ENCODE measurements at regions not wholly inside any gene's neighbourhood (a gene's known extent, or its start where the extent isn't known, plus 50 kb on each side); places are given as distances from the start of the nearest gene placed in this dataset.

DNA sequence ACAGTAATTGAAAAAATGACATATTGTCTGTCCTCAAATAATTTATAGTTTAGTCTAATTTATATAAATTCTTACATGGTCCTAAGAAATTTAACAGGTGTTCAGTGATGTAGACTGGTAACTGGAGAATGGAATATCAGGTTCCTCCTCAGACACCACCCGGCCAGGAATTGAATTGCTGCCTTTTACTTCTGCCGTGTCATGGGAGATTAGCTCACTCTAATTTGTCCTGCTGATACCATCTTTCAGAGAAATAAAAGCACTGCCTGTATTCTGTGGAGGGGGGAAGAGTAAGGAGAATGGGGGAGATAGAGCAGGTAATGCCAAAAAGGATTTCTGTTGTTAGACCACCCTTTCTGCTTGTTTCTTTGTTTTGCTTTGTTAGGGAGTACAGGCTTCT lies 125.2 kb upstream of the KLHL4 start:
- ChIA-PET CTCF (no interaction called here), POLR2A (no interaction called here)
- TF ChIP-seq, protein P1, sequence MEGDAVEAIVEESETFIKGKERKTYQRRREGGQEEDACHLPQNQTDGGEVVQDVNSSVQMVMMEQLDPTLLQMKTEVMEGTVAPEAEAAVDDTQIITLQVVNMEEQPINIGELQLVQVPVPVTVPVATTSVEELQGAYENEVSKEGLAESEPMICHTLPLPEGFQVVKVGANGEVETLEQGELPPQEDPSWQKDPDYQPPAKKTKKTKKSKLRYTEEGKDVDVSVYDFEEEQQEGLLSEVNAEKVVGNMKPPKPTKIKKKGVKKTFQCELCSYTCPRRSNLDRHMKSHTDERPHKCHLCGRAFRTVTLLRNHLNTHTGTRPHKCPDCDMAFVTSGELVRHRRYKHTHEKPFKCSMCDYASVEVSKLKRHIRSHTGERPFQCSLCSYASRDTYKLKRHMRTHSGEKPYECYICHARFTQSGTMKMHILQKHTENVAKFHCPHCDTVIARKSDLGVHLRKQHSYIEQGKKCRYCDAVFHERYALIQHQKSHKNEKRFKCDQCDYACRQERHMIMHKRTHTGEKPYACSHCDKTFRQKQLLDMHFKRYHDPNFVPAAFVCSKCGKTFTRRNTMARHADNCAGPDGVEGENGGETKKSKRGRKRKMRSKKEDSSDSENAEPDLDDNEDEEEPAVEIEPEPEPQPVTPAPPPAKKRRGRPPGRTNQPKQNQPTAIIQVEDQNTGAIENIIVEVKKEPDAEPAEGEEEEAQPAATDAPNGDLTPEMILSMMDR (IDR thresholded peaks at IDR 0.05; ENCODE audit: control extremely low read depth, extremely low read depth, low read depth, missing control alignments), result no peak
- no peak for DNase-seq (ENCODE audit: extremely low spot score)

DNA sequence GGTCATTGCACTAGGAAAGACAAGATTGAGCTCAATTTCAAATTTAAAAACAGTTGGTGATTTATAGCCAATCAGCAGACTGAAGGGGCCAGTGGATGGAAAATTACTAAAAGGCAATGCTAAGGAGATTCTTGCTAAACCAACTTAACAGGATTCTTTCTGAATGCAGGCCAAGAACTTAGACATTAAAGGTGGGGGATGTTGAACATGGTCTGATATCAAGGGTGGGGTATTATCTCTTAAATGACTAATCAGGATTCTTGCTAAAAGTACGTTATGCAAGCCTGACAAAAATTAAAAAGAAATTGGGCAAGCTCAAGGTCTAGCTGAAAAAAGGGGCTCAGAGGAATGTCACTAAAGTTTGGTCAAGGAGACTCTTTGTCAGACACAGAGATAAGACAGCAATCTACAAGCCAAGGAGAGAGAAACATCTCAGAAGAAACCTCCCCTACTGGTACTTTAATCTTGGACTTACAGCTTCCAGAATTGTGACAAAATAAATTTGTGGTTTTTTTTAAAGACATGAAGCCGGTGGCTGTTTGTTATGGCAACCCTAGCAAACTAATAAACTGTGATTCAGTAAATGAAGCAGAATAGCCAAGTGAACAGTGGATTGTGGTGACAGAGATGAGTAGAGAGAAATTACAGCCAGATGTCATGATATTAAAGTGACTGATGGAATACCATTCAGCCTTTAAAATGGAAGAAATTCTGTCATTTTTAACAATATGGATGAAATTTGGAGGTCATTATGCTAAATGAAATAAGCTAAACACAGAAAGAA lies 120.3 kb upstream of the KLHL4 start:
- CTCF ChIA-PET, result no interaction called here
- POLR2A ChIA-PET, result no interaction called here
- DNase-seq (ENCODE audit: extremely low spot score), result no peak

DNA sequence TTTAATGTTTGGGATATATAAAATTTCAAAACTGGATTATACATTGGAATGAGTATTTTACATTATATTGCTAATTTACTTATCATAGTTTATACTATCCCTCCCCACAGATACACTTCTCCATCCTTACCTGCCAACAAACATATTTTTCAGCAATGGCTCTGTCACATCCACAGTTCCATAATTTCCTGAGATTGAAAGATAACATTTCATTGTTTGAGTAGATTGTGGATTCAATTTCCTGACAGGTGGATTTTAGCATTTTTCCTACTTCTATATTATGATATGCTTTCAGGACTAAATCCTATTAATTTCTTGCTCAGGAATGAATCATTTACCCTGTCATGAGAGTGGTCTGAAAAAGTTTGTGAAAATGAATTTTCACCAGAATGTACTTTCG lies 115.3 kb upstream of the KLHL4 start:
- DNase-seq (ENCODE audit: extremely low spot score), result no peak
- ChIA-PET POLR2A (no interaction called here), CTCF (no interaction called here)
- TF ChIP-seq, protein P1 (IDR thresholded peaks at IDR 0.05; ENCODE audit: control extremely low read depth, extremely low read depth, low read depth, missing control alignments), result no peak

More for the DNA sequence above, 120.3 kb upstream of the KLHL4 start:
- TF ChIP-seq, protein P1 (IDR thresholded peaks at IDR 0.05; ENCODE audit: control extremely low read depth, extremely low read depth, low read depth, missing control alignments), result no peak

DNA sequence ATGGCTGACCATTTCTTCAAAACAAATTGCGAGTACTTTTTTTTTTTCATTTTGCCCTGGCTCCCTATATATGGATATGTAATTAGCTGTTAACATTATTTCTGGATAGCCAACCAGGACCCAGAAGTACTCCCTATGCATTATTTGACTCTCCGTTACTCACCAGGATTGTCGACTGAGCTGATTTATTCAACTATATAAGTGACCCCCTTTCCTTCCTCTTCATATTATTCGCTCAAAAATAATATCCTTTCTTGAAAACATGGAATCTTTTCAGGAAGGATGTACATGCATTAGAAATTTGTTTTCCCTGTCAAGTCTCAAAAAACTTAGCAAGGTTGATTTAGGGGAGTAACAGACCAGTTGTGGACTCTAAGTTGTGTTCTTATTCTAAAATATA lies 114.1 kb upstream of the KLHL4 start:
- ChIA-PET POLR2A (no interaction called here), CTCF (no interaction called here)
- no peak for DNase-seq (ENCODE audit: extremely low spot score)
- TF ChIP-seq, protein P1 (IDR thresholded peaks at IDR 0.05; ENCODE audit: control extremely low read depth, extremely low read depth, low read depth, missing control alignments), result no peak

DNA sequence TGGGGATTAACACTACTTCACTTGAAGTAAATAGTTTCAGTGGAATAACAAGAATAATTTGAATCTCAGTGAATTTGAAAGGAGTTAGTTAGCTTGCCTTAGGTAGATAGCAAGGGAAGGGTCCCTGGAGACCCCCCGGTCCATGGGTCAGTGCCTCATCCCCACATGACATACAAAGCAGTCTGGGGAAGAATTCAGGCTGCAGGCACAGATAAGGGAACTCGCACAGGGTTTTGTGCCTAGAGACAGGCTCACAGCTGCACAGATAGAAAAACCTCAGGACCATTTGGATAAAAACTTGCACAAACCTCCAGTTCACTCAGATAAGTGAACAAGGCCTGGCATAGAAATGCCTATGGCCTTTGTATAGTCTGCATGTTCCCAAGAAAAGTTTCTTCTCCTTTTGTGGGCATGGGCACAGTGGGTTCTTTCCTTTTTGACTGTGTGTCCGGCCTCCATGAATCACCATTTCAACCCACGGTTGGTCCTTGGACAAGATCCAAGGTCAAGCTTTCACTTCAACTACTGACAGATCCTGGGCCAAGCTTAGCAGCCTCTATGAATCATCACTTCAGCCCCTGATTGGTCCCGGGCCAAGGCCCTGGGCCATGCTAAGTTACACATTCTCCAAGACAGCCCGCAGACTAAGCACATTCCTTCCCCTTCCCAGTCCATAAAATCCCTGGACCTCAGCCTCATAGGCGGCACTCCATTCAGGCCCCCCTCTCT lies 108.3 kb upstream of the KLHL4 start:
- POLR2A ChIA-PET, result no interaction called here
- TF ChIP-seq, protein P1 (IDR thresholded peaks at IDR 0.05; ENCODE audit: control extremely low read depth, extremely low read depth, low read depth, missing control alignments), result no peak
- DNase-seq (ENCODE audit: extremely low spot score), result no peak
- CTCF ChIA-PET, result no interaction called here

DNA sequence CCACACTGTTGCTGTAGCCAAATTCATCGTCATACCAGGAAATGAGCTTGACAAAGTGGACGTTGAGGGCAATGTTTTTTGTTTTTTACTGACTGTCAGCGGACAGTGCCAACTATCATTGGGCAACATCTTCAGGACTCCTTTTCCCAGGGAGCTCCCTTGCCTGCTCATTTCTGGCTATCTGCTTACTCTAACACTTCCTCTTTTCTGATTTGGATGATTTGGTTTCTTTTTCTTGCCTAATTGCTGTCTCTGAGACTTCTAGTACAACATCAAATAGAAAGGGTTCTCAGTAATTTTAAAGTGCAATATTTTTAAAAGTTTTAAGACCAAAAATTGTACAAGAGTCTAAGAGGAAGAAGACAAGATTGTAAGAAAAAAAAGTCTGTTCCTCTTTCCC lies 92.0 kb upstream of the KLHL4 start:
- DNase-seq (ENCODE audit: extremely low spot score), result no peak
- ChIA-PET CTCF (no interaction called here), POLR2A (no interaction called here)
- TF ChIP-seq, protein P1 (IDR thresholded peaks at IDR 0.05; ENCODE audit: control extremely low read depth, extremely low read depth, low read depth, missing control alignments), result no peak
